HG02610 (cell line): ENCODE measurements at regions not wholly inside any gene's neighbourhood (a gene's known extent, or its start where the extent isn't known, plus 50 kb on each side); places are given as distances from the start of the nearest gene placed in this dataset.

Experiments
- ATAC-seq: cut with Tn5 transposase; IDR thresholded peaks from one replicate; pipeline ENCODE4 v1.9.1; 2021; ENCODE audit warnings: mild to moderate bottlenecking, moderate library complexity; ENCODE audit not compliant: unreplicated experiment

DNA sequence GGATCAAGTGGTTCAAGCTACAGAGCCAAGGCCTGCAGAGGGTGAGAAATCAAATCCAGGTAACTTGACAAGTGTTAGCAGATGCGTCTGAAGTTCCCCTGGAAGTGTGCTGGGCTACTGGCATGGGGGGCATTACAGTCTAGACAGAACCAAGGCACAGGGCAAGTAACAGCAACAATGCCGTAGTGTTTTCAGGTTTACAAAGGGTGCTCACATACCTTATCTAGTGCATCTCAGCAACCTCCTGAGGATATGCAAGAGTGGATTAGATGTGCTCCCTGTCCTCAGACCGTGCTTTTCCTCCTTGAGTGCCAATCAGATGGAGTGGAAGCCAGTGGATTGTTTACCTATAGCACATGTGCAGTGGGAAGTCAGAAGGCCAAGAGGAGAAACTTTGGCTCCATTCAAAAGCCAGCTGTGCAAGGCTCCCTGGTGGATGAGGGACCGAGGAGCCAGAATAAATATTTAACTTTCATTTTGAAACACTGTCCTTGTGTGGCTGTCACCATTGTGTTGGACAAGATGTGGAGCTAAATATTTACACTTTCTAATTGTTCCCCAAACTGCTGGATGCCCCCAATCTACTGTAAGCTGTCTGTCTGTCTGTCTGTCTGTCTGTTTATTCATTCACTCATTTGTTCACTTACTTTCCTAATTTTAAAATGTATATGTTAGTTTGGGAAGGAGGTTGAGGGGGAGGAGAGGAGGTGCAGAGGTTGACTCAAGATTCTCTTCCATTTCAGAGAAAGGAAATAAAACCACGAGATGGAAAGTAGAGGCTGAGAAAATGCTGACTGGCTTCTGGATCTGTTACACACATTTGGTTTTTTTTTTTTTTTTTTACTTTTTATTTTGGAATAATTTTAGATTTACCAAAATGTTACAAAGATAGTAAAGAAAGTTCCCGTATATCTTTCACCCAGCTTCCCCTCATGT lies 184.0 kb upstream of the PARP11 start:
- ATAC-seq = no peak

DNA sequence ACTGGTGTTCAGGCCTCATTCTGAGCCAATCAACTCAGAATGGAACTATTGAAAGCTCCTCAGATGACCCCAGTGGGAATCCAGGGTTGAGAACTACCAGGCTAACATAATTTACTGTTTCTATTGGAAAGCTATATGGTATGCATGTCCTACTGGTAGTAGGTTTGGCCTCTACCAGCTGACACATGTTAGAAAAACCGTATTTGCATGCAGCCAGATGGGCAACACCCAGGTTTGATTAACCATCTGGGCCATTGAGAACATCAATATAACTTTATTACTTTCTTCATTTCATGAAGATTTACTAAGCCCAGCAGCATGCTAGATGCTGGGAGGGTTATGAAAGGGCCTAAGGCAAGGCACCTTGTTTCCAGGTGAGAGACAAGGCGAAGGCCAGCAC lies 181.4 kb upstream of the PARP11 start:
- ATAC-seq = no peak

DNA sequence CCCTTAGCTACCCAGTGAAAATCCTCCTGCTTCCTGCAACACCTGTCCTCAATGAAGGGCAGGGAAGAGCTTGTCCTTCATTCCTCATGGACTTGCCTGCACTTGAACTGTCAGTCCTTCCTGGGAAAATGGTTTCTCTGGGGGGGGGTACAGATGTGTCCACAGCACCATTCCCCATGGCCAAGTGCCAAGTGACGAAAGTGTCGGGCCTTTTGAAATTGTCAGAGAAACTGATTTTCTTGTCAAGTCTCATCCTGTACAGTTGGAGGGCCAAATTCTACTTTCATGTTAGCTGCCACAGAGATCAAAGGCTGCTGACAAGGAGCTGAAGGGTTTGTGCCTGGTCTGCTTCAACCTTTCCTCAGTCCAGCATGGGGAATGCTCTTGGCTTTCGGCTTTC lies 179.5 kb upstream of the PARP11 start:
- ATAC-seq = no peak

DNA sequence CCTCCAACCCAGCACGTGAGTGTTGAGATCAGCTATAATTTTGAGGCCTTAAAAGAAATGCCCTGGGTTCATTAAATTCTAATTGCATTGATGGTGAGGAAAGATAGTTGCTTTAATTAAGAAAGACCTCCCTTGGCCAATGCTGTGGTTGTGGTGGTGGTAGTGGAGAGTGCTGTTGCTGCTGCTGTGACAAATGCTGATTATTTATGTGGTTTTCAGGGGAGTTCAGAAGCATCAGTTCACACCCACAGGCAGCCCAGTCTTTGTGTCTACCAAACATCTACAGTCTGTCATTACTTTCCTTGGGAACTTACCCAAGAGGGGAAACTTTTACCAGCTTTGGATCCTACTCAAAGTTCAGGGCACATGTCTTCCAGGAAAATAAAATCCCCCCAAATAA lies 178.4 kb upstream of the PARP11 start:
- no peak for ATAC-seq

DNA sequence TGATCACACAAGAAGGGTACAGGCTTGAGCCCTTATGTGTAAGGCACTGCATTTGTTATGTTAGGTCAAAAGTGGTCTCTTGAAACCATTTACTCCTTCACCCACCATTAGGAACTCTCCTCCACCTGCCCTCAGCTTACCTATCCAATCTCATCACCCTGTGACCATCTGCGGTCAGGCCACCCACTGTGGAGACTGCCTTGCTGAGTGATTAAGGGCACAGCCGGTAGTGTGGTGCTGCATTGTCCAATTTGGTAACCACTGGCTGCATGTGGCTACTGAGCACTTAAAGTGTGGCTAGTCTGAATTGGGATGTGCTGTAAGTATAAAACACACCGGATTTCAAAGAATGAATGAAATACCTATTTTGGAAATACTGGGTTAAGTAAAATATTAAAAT lies 177.1 kb upstream of the PARP11 start:
- ATAC-seq = no peak

DNA sequence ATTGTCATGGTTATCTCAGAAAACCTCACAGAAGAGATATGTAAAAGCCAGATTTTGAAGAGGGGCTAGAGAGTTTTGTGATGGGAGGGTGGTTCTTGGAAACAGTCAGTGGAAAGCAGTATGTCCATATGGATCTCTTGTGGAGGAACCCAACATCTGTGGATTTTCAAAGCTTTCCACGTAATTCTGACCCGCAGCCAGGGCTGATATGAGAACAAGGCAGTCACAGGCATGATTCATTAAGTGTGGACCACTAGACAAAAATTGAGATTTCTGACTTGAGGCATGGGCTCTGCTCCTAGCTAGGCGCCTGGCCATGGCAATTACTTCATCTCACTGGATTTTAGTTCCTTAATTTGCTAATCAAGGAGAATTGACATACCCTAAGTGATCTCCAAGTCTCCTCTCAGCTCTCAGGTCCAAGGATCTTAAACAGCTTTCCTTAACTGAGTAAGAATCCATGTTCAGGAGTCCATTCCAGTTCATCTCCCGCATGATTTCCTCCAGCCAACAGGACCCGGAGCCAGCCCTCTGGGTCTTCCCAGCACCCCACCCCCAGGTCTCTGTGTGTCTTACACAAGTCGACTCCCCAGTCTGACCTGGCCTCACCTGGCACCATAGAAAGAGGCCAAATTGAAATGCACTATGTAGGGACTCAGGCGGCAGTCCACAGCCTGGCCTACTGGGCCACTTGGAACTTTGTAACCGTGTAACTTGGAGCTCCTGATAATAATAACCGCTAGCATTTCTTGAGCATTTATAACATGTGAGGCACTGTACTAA lies 176.3 kb upstream of the PARP11 start:
- no peak for ATAC-seq

DNA sequence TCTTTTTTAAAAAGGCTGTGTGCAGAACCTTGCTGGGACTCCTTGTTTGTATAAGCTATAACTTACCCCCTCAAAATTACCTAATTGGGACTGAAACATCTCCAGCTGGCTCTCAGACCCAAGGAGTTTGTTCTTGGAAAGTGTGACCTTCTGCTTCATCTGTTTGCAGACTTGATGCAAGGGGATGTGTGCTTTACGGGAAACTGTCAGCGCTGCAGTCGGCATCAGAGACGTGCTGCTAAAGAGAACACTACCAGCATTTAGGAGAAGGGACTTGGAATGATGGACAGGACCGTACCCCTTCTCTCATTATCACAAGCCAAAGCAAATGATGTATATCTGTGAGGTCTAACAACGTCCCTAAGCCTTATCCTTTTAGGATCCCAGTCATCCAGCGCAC lies 174.2 kb upstream of the PARP11 start:
- no peak for ATAC-seq

DNA sequence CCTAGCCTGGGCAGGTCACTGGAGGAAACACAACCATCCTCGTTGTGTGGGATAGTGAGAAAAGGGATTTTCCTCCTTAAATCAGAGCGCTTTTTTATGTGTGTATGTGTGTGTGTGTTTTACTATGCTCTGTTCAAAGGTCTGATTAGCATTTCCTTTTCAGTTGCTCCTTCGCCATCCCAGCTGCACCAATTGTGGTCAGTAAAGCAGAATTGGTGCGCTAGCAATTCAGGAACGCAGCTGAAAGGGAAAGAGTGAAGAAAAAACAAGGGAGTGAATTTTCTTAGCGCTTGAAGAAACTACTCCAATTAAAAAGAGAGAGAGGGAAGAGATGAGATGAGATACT lies 173.3 kb upstream of the PARP11 start:
- ATAC-seq = no peak

DNA sequence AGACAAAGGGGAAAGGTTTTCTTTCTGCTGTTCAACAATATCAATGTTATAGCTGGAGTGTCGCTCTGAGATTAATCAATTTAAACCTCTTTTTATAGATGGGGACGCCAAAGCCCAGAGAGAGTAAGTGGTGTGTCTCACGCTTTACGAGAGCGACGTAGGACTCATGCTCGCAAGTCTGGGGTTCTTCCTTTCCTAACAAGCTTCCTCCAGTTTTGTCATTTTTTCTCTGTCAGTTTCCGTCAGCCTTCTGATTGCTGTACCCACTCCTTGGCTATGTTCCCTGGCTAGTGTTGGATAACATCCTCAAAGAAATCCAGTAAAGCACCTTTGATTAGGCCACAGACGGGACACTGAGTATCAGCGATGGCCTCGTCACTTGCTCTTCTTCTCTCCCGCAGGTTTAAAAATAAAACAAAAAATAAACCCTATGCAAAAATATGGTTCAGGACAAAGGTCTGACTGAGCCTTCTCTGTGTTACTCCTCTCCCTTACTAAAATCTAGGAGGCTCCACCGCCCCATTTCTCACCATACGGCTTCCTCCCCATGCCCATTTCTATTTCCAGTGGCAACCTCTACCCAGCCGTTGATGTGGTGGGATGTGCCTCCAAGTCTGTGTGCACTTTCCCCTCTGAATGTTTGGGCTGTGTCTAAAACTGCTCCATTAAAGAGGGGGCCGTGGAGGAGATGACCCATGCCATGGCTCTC lies 172.7 kb upstream of the PARP11 start:
- ATAC-seq = no peak

DNA sequence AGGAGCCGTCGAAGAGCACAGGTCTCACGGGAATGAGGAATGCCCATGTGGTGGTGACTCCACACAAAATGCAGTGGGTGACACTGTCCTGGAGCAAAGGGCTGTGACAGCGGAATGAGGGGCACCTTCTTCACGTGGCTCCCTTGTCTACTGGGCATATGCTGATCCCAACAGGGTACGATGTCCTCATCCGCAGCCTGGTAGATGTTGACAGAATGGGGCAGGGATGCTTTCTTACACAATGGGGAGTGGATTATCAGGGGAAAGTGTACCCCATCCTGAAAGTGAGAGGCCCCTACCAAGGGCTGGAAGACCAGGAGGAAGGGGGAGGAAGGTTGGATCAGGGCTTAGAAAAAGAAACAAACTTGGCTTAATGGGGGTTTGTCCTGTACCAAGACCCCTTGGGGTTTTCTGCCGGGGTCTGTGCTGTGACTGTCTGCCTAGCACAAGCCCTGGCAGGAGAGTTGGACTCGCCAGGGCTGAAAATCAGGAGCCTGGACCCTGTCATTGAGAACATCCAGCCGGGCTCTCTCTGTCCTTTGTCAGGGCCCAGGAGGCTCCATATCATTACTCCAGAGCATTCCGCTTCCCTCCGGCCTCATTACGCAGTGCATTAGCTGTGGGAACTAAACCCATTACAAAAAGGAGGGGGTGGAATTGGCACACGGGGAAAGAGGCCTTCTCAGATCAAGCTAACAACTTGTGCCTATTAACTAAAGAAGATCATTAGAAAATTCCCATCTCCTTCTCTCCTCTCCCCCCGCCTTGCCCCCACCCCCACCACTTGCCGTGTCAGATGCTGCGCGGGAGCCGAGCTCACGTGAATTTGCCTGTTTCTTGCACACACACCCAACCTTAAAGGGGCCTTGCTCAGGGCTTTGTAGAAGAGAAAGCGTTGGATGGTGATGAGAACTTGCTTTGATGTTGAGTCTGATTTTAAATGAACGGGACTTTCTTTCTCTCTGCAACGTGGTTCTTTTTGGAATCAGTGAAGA lies 171.8 kb upstream of the PARP11 start:
- ATAC-seq = no peak

DNA sequence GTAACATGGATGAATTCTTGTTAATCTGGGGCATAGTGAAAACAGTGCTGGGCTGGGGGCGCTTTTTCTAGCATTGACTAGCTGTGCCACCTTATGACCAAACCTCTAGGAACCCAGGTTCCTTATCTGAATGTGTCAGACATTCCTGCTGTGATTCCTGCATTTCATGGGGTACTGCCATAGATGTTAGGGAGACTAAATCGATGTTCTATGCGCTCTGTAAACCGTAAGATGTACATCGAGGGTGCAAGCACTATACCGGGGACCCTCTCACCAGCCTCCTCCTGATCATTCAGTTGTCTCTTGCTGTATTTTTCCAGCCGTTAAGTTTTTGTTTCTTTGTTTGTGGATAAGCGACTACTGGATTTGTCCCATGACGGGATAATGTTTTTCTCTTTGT lies 170.9 kb upstream of the PARP11 start:
- no peak for ATAC-seq

DNA sequence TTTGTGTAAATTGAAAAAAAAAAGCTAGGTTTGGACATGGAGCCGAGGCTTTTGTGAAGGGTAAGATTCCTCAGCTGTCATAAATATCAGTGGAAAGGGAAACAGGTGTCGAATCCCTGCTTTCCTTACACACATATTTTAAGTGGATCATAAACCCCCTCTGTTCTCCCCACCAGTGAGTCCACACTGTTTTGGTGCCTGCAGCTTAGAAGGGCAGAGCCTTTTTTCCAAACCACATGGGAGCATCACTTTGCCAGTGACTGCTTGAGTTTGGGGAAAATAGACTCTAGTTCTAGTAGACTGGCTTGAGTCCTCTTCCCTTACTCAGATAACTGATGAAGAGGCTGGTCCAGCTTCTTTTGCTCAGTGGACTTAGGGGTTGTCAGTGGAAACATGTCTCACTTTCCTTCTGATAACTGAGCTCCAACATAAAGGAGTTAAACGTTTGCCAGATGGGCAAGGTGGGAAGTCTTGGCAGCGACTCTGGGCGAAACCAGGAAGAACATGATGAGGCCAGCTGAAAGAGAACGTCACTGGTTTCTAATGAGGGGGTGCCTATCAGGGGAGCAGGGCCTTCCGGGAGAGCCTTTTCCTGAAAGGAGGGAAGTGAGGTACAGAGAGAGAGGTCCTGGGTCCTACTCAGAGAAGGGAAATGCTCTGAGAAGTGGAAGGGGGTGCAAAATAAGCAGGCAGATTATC lies 168.1 kb upstream of the PARP11 start:
- ATAC-seq = no peak

DNA sequence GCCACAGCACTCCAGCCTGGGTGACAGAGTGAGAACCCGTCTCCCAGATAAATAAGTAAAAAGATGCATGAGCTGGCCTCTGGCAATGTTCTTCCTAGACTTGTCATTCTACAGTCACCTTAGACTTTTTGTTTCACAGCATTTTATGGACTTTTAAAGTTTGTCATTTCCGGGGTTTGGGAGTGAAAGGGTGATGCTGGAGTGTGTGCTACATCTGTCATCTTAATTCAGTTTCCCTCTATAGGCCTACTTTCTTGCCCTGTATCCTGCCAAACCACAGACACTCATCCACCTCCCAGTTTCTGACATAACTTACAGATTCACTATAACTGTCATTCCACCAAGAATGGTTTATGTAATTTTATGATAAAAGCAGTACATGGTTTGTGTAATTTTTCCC lies 166.7 kb upstream of the PARP11 start:
- ATAC-seq = no peak

DNA sequence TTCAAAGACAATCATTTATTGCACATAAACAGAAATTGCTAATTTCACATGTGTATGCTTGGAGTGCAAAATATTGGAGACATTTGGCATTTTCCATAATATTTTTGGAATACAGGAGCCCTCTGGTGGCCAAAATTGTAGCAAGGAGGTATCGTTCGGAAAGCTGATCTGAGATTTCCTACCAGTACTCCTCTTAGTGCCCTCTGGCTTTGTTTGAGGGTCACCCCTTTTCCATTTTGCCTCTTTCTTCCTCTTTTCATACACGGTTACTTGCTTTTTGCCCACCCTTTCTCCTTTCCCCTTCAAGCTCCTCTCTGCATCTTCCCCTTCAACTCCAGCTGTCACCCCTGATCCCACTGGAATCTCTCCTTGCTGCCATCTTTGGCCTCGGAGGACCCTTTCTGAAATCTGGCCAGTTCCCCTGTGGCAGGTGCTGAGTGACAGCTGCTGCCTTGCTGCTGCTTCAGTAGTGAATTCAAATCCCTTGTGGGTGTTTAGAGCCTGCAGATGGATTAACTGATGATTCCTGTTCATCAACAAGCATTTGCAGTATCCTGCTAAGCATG lies 164.6 kb upstream of the PARP11 start:
- ATAC-seq = no peak

DNA sequence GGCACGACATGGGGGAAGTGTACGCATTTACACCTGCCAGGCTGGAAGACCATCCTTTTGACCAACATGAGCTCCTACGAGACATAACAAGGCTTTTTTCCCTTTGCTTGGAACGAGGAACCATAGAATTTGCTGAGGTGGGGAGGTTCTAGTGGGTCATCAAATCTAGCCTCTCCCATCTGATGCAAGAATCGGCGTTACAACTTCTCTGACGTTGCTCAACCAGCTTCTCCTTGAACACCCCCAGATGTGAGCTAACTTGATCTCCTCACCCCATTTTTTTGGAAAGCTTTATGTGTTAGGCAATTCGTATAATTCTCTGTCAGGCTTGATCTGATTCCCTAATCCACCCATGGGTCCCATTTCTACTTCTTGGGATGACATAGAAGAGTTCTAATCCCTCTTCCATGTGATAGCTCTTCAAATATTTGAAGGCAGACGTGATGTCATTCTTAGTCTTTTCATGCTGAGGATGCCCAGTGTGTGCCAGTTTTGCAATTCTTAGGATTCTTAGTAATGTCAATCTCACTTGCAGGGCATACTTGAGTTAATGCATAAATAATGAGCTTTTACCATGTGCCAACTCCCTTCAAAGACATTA lies 163.6 kb upstream of the PARP11 start:
- no peak for ATAC-seq

DNA sequence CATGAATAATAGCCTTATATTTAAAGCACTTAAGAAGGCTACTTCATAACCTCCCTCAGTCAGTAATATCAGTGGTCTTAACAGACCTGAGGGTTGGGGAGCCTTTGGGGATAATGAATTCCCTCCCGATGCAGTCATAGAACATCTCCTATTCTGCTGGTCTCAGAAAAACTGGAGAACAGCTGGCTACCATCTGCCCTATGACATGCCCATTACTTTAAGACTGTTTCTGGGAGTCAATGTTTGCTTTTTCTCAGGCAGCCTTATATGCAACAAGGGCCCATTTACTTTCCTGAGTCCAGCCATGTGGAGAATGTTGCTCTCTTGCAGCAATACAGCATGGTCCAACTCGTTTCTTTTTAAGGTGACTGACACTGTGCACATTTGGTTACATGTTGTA lies 161.7 kb upstream of the PARP11 start:
- ATAC-seq = no peak

DNA sequence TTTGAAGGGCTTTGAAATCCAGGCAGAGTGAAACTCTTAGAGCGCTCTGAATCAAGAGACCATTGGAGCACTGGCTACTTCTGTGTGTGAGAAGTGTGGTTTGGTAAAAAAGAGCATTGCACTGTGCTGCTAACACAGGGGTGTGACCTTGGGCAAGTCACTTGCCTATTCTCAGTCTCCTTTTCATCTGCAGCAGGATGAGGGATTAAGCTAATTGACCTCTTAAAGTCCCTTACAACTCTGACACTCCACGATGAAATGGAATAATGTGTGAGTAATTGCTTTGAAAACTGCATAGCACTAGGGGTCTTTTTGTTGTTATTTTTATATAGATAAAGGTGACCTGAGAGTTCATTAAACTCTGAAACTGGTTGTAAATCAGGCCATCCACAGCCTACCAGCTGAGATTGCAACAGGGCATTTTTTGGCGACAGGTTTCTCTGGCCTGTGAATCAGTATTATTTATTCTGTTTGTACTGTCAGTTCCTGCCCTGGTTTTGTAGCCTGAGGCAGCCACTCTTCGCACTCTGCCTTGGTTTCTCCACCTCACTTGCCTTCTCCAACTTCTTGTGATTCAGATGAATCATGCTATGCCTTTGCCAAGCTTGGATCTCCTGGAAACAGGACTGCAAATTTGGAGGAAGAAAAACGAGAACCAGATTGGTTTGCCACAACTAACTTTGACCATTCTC lies 159.9 kb upstream of the PARP11 start:
- no peak for ATAC-seq

DNA sequence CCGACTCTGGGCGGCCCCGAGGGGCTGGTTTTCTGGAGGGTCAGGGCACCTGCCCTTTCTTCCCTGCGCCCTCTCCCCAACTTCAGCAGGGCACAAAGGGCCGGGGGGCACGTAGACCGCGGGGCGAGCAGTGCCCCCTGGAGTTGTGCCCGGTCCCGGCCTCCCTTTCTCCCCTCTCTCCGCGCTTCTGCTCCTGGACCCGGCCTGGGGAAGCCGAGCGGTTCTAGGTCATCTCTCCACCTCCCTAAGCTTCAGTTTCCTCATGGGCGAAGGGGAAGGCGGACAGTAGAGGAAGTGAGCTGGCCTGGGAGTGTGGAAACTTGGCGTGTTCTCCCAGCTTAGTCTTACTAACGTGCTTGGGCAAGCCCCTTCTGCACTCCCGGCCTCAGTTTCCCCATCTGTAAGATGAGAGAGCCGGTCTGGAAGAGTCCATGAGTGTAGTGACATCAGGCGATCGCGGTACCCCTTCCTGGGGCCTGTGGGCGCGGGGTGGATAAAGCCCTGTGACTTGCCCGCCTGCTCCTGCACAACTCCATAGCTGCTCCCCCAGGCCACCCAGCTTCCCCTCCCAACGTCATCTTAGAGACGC lies 158.6 kb upstream of the PARP11 start:
- no peak for ATAC-seq
